Stromal cell of bone marrow (primary cell): ENCODE measurements at regions not wholly inside any gene's neighbourhood (a gene's known extent, or its start where the extent isn't known, plus 50 kb on each side); places are given as distances from the start of the nearest gene placed in this dataset.

Experiments
- DNase-seq: peaks from one replicate; pipeline ENCODE4 v3.0.0-alpha.2; 2012; ENCODE audit warnings: low read depth

- no peak for DNase-seq
Observed at GRCh38 chr15:58324533-58324932, 107.3 kb upstream of the LIPC start.

GRCh38 chr15:58327958-58328357 is 103.8 kb upstream of the LIPC start:
- no peak for DNase-seq

GRCh38 chr15:58329211-58329610 is 102.6 kb upstream of the LIPC start:
- no peak for DNase-seq

GRCh38 chr15:58329781-58330671 is 101.8 kb upstream of the LIPC start:
- DNase-seq: no peak

- no peak for DNase-seq
Observed at GRCh38 chr15:58330741-58331559, 100.8 kb upstream of the LIPC start.

GRCh38 chr15:58331560-58331912 is 100.3 kb upstream of the LIPC start:
- no peak for DNase-seq

- DNase-seq: peak; percentile 98
Observed at GRCh38 chr15:58331913-58332675, 99.7 kb upstream of the LIPC start.

GRCh38 chr15:58332676-58333400 is 99.0 kb upstream of the LIPC start:
- DNase-seq: peak; percentile 19

- no peak for DNase-seq
Observed at GRCh38 chr15:58334803-58335202, 97.0 kb upstream of the LIPC start.

- no peak for DNase-seq
Observed at GRCh38 chr15:58336161-58336560, 95.6 kb upstream of the LIPC start.

- DNase-seq: peak; percentile 53
Observed at GRCh38 chr15:58340176-58340575, 91.6 kb upstream of the LIPC start.

GRCh38 chr15:58342508-58342907 is 89.3 kb upstream of the LIPC start:
- no peak for DNase-seq

- no peak for DNase-seq
Observed at GRCh38 chr15:58344213-58345070, 87.3 kb upstream of the LIPC start.

- no peak for DNase-seq
Observed at GRCh38 chr15:58346361-58346760, 85.4 kb upstream of the LIPC start.

- no peak for DNase-seq
Observed at GRCh38 chr15:58348095-58348812, 83.5 kb upstream of the LIPC start.

- no peak for DNase-seq
Observed at GRCh38 chr15:58352026-58352929, 79.5 kb upstream of the LIPC start.

- DNase-seq: no peak
Observed at GRCh38 chr15:58355382-58355971, 76.3 kb upstream of the LIPC start.

- no peak for DNase-seq
Observed at GRCh38 chr15:58355973-58356372, 75.8 kb upstream of the LIPC start.
